HG02763 (cell line): ENCODE measurements at regions not wholly inside any gene's neighbourhood (a gene's known extent, or its start where the extent isn't known, plus 50 kb on each side); places are given as distances from the start of the nearest gene placed in this dataset.

Source experiments
- ATAC-seq: cut with Tn5 transposase; IDR thresholded peaks from one replicate; pipeline ENCODE4 v1.9.1; 2021; ENCODE audit warnings: mild to moderate bottlenecking, moderate library complexity; ENCODE audit not compliant: unreplicated experiment

DNA sequence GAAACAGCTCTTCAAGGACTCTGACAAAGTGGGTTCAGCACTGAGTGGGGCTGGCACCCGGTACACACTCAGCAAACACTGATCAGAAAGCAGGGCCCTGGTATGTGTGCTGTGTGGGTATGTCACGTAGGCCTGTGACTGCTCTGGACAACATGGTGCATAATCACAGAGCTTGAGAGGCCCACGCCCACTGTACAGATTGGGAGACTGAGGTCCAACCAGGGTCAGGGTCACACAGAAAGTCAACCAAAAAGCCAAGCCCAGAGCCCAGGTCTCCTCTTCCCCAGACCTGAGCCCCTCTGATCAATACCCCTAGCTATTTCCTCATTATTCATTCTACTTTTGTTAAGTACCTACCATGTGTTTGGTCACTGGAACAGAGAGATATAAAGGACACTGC, 166.1 kb upstream of the LINGO1 start:
- ATAC-seq, result no peak

DNA sequence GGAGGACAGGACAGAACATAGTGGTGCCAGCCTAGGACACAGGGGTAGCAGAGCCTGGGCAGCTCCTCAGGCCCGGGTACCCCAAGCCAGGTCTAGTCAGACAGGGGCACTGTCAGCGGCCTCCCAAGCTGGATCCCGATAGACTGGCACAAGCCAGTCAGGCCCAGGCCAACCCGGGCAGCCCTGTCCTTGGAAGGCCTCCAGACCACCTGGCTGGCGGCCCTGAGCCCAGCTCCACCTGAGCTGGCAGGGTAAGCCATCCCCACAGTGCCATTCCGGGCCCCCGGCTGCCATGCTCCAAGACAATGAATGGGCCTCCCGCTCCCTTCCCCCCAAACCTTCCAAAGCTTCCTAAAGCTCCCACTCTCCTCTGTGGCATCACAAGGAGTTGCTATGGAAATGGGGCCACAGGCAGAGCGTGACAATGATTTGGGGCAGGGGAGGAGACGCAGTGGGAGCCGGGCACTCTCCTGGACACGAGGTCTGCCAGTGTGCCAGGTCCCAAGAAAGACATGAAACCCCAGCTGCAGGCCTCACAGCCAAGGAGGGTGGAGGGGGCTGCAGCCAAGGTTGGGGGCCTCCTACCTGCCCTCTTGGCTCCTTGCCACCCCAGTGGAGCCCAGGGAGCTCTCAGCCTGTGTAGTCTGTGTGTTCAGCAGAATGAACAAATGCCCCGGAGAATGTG, 165.6 kb upstream of the LINGO1 start:
- ATAC-seq, result no peak

DNA sequence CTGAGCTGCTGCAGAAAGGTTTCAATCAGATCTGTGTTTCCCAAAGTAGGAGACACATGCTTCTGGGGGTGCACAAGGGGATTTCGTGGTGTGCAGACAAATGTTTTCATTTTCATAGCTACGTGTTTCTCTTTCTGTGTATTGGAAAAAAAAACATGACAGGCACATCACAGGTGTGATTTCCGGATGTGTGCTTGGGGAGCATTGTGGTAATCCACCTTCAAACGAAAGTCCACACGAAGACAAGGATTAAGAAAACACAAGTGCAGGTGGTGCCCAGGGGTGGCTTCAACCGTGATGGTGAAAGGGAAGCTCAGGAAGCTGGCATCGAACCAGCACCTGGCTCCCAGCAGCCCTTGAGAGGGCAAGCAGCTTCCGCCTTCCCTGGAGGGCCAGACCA, 164.6 kb upstream of the LINGO1 start:
- ATAC-seq, result no peak

DNA sequence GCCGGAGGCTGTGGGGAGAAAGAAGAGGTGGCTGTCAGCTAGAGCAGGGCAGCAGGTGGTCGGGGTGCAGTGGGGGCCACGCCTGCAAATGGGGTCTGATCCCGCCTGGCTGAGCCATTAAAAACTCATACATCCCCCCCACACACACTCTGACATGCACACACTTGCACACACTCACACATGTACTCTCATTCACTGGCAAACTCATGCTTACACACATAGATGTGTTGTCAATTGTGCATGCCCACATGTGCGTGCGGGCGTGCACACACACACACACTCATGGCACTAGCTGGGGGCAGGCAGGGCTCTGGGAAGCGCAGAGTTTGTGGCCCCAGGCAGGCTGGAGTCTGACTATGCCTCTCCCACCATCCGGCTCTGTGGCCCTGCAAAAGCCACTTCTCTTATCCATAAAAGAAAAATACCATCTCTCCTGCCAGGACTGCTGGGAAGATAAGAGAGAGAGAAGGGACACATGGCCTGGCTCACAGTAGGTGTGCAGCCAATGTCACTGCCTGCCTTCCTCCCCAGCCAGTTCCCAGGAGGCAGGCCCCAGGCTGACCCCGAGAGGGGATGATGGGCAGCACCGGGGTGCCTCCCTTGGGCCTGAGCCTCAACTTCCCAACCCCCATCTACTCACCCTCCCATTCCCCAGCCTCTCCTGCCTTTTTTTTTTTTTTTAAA, 163.5 kb upstream of the LINGO1 start:
- no peak for ATAC-seq

DNA sequence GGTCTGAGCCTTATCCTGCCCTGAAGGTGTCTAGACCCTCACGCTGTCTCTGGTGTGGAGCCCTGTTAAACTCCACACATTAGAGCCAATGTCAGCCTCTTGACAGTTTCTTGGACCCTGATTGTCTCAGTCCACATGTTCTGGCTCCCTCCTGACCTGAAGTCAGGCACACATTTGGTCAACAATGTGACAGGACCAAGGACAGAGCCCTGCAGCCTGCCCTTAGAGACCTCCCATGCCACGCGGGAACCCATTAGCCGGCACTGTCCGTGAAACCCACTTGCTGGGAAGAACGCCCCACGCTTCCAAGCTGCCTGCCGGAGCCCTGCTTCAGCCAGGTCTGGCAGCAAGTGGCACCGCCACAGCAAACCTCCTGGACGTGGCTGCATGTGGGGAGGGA, 162.7 kb upstream of the LINGO1 start:
- no peak for ATAC-seq

DNA sequence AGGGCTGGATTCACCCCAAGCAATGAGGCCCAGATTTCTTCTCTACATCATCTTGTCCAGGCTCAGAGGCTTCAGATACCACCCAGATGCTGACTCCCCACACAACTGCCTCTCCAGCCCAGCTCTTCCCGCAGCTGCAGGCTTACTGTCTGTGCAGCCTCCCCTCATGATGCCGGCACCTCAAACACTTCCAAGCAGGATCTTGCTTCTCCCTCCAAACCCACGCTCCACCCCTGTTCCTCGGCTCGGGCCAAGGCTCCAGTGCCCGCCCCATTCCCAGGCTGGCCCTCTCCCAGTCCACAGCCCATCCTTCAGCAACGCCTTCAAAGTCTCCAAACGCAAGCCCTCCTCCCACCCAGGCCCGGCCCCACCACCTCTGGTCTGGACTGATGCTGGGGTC, 159.2 kb upstream of the LINGO1 start:
- ATAC-seq, result no peak

DNA sequence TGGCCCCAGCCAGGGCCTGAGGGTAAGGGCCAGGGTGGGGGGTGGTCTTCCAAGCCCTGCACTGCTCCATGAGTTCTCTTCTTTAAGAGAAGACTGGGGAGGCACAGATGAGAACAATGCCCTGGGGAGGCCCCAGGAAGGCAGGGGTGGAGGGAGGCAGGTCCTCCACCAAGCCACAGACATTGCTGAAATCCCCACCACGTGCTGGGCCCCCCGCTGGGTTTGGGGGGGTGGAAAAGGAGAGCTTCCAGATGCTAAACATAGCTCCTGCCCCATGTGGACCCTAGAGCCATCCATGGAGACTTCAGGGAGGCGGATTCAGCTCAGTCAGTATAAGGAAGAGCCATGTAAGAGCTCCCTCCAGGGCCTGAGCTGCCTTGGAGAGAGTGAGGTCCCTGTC, 157.8 kb upstream of the LINGO1 start:
- no peak for ATAC-seq

DNA sequence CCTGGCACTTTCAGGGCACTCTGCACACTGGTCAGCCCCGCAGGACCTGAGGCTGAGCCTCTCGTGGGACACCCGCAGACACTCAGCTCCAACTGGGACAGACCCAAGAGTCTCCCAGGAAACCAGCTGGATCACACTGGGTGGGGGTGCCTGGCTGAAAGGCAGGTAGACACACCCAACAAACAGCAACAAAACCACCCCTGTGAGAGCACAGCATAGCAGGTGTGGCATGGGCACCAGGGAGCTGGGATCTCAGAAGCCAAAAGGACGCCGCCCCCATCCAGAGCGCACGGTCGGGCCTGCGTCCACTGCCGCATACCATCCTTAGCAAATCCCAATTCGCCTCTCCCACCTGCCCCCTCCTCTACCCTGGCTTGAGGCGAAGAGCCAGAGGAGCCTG, 154.2 kb upstream of the LINGO1 start:
- ATAC-seq, result no peak

DNA sequence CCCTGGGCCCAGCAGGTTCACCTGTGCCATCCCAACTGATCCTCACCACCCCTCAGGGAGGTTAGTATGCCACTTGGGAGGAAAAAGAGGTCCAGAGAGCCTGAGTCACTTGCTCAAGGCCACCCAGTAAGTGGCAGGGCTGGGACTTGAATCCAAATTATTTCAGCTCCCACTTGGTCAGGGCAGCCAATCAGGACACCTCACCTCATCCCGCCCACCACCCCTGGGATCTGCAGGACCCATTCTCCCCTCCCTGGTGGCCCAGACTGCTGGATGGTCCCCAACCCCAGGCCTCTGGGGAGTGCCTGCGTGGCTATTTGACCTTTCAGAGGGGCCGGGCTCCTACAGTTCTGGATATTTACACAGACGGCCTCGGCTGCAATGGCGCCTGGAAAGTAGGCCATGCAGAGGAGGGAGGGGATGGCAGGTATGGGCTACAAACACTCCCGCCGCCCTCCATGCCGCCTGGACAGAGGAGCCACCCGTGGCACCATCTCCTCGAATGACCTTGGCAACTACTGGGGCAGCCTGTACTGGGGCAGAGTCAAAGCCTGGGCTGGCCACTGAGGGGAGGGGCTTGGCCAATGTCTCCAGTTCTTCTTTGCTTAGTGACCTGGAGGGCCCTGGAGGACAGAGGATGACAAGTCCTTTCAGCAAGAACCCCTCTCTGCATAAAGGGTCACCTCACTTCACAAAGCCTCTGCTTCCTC, 153.6 kb upstream of the LINGO1 start:
- no peak for ATAC-seq

DNA sequence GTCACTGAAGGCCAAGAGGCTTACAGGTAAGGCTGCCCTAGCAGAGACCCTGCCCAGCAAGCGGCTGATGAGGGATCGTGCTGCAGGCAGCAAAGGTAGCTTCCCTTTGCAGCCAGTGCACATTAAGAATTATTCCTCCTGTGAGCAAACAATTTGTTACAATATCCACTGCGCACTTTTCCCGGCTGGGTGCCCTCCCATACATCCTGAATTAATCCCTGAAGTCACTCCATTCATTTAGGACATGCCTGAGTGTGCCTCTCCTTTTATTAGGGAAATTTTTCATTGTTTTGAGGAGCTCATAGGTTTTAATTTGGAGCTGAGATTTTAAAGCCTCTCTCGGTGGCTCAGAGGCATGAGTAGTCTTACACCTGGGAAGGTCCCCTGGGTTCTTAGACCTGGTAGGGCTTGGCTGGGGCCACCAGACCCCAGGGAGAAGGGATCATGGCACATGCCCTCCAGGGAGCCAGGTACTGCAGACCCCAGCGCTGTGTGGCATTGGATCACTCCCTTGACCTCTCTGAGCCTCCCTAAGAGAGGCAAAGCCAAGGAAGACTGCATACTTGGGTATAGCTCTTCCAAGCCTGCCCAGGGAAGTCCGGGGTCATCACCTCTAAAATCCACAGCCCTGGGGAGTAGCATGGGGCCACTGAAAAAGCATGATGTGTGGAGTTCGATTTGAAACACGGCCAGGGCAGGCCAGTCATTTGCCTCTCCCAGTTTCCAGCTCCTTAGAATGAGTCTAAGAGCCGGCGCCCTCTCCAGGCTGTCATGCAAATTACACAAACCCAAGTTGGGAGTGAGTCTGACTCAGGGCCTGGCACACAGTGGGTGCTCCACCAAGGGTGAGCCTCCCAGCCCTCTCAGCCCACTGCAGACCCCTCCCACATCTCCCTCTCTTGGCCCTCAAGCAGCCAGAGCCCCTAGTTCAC, 151.9 kb upstream of the LINGO1 start:
- no peak for ATAC-seq

DNA sequence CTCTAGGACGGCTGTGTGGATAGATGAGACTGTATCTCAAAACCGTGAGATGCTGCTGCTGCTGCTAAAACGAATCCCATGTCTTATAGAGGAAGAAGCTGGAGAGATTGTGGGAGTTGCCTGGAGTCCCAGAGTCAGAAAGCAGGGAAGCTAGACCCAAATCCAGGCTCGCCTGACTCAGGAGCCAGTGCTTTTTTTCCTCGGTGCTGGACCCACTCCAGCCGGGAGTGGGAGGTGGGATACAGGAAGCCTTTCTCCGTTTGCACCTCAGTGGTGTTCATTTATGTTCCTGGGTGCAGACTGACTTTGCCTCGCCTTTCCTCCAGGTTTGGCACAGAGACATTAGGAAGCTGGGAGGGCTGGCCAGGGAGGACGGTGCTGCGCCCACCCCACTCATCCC, 150.9 kb upstream of the LINGO1 start:
- no peak for ATAC-seq

DNA sequence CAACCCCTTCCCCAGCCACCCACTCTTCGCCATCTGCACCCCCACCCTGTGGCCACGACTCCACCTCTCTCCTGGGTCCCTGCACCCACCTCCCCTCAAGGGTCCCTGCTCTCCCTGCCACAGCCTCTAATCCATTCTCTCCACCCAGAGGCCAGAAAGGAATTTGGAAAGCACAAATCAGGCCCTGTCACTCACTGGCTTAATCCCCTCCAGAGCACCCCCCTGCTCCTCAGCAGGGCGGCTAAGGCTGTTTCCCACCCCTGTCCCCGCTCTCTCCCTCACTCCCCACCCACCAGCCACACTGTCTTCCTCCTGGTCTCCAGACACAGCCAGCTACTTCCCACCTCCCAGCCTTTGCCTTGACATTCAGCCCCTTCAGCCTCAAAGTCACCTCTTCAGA, 150.0 kb upstream of the LINGO1 start:
- no peak for ATAC-seq

DNA sequence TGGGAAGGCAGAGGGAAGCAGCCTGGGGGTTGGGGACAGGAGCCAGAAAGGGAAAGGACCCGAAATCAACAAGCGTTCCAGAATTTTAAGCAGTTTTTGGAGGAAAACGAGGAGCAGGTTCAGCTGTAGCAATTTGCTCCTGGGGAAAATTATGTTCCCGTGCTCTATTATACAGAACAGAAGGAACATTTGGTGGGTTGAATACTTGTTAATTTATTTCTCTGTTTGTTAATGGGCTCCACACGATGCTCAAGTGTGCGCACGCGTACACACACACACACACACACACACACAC, 149.2 kb upstream of the LINGO1 start:
- no peak for ATAC-seq

DNA sequence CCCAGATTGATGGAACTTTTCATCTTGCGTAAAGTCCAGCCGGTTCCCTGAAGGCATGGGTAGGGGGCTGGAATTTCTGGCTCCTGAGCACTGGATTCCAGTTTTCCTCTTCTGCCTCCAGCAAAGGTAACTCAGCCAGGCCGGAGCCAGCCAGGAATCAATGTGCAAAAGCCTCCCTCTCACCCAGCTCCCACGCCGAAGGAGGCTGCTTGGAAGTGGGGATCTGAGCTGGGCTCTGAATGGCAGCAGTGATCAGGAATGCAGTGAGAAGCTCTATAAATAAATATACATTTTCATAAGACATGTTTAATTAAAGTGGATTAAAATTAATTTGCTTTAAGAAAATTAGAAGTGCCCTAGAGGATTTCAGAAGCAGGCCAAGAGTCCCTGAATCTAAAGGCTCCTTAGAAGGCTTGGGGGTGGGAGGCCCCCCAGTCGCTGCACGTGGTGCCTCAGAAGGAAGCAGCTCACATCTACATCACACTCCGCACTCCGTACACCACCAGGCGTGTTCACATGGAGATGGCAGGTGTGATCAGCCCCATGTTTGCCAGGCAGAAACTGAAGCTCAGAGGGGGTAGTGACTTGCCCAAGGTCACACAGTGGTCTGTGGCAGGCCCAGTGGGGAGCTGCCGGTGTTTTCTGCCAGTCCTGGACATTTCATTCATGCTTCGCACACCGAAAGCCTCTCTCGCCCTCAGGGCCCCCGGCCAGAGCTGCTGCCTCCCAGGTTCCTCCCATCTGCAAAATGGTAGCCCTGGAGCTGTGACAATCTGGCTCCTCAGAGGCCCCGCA, 148.6 kb upstream of the LINGO1 start:
- no peak for ATAC-seq

DNA sequence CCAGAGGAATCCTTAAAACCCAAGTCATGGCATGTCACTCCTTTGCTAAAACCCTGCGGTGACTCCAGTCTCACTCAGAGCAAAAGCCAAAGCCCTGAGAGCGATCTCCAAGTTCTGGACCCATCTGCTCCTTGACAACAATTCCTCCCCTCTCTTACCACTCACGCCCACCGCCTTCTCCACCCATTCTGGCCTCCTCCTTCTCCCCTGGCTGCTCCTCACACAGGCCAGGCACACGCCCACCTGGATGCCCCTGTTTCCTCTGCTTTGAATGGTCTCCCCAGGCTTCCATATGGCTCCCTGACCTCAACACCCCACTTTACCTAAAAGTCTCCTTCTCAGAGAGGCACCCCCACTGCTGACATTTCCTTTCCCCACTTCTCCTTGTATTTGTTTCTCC, 146.1 kb upstream of the LINGO1 start:
- ATAC-seq, result no peak

DNA sequence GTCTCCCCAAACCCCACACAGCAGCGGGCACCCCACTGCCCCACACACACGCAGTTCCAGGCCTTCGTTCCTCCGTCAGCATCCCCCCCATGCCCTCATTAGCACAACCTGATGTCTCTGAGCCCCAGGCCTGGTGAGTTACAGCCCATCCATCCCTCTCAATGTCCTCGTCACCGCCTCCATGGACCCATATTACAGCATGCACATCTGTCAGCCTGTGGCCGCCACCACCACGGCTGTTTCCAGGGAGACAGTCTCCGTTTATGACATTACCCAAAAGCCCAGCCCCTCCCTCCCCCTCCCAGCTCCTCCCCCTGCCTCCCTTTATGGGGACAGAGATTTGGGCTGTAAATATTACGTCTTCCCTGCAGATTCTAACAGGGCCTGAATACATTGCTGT, 143.1 kb upstream of the LINGO1 start:
- no peak for ATAC-seq

DNA sequence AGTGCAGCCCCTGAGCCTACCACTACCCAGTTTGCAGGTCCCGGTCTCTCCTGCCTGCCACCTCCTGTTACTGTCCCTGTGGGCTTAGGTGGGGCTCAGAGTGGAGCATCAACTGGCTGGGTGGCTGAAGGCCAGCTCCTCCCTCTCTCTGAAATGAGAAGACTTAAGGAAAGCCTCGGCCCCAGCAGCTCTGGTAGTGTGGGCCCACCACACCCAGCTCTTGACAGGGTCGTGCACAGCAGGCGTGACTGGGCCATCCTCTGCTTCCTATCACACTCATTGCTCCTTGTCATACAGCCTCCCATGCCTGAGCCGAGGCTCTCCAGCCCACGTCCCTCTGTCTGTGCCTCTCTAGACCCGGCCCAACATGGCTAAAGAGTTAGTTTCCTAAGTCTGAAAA, 142.7 kb upstream of the LINGO1 start:
- ATAC-seq, result no peak

DNA sequence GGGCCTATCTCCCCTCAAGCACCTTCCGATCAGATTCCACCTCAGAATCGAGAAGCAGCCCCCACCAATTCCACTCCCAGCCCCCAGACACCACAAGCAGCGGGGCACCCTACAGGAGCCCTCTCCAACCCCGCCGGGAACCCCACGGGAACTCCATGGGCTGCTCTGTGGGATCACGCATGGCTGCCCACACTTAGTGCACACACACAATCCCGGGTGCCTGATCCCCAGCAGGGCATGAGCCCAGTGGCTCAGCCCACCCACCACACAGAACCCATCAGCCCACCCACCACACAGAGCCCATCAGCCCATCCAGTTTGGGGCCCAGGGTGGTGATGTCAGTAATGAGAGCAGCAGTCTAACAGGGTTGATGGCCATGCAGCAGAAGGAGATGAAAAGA, 141.6 kb upstream of the LINGO1 start:
- no peak for ATAC-seq

DNA sequence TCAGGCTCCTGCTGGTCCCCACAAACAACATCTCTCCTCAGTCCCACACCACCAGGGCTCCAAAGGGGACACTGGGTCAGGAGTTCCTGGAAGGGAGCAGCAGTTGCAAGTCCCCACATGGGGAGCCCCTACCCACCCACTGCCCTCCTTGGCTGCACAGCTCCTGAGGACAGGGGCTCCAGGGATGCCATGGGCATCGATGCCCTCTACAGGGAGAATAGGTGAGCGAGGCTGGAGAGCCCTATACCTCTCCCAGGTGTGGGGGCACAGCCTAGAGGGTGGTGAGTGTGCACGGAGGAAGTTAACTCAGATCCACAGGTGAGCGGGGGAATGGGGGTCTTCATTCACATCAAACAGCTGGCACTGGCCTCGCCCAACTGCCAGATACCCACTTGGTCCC, 141.2 kb upstream of the LINGO1 start:
- no peak for ATAC-seq

DNA sequence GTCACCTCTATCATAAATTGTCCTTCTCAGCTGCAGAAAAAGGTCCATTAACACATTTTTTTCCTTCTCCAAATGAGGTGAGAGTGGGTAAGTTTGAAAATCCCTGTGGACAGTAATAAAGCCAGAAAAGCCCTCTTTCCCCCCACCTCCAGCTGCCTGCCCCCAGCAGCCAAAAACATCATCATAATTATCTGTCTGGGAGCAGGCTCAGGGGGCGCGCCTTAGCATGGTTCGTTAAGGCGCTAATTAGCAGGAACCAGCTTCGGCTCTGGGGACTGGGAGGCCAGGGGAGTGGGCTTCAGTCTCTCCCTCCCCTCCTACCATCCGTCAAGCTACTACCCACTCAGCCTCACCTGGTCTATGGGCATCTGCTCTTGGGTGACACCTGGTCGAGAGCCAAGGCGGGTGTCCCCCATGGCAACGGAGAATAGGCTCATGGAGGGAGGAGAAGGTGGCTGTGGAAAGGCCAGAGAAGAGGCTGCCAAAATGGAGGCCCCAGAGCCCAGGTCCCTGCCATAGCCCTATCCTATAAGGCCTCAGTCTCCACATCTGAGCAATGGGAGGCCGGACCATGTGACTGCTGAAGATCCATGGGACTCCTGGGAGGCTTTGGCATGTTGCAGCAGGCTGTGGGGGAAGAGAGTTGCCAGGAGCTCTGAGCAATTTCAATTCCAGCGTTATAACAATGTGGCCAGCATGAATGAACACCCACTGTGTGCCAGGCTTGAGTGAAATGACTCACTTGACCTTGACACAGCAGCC, 140.1 kb upstream of the LINGO1 start:
- no peak for ATAC-seq
